Occipital lobe (tissue), 1 donor: ENCODE measurements at regions not wholly inside any gene's neighbourhood (a gene's known extent, or its start where the extent isn't known, plus 50 kb on each side); places are given as distances from the start of the nearest gene placed in this dataset.
"Not testable (repeated sequence)": the region's sequence is repeated elsewhere in the genome, so short reads cannot be mapped to it uniquely, and the experiment has no call there.

ENCODE experiments used
- DNase-seq: peaks from one replicate; lab custom pipeline; 2025; lab: John Stamatoyannopoulos, UW

DNA sequence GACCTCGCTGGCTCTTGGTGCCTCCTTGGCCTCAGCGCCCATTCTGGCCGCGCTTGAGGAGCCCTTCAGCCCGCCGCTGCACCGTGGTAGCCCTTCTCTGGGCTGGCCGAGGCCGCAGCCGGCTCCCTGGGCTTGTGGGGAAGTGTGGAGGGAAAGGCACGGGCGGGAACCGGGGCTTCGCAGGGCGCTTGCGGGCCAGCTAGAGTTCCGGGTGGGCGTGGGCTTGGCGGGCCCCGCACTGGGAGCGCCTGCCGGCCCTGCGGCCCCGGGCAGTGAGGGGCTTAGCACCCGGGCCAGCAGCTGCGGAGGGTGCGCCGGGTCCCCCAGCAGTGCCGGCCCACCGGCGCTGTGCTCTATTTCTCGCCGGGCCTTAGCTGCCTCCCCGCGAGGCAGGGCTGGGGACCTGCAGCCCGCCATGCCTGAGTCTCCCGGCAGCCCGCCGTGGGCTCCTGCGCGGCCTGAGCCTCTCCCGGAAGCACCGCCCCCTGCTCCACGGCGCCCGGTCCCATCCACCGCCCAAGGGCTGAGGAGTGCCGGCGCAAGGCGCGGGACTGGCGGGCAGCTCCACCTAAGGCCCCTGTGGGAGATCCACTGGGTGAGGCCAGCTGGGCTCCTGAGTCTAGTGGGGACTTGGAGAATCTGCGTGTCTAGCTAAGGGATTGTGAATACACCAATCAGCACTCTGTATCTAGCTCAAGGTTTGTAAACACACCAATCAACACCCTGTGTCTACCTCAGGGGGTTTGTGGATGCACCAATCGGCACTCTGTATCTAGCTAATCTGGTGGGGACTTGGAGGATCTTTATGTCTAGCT lies 141.1 kb downstream of the SLCO4C1 start:
- not testable (repeated sequence) for DNase-seq

DNA sequence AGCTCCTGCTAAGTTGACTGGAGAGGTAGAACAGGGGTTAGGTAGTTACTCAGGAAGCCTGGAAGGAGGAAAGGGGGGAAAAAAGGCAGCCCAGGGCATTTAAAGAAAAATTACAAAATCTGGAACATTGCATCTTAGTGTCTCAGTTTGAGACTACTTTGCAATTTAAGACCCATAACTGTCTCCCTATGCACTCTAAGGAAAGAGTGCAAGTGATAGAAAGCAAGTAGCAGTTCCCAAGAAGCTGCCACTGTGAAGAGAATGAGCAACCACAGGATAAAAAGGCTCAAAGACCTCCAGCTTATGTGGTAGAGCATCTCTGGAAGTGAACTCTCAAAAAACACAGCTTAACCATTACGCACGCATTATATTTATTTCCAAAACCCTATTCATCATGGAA lies 141.8 kb downstream of the SLCO4C1 start:
- no peak for DNase-seq

DNA sequence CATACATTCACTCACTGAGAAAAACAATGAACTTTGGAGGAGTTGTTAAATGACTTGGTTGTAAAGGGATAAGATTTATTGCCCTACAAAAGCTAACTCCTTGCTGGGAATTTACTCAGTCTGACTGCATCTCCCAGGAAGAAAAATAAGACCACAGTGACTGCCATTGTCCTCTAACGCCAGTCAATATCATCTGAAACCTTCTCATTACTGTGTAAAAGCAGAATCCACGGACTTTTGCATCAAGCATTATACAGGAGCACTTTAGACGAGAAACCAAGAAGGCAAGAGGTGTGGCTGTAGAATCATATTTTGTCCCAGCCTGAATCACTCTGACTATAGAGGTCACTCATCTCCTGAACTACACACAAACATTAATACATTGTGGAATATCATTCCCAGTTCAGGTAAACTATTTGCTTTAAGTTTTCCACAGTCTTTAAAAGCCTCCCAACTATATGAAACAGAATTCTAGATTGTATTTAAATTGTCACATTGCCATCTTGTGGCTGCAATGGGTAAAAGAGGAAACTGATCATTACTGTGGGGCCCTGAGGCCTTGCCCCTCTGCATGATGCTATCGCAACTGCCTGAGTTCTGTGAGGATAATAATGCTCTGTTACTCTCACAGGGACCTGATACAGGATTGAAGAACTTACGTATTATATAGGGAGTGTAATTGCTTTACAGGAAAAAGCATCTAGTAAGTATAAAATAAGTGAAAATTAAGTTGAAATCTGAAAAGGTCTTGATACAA lies 142.9 kb downstream of the SLCO4C1 start:
- DNase-seq, result no peak

DNA sequence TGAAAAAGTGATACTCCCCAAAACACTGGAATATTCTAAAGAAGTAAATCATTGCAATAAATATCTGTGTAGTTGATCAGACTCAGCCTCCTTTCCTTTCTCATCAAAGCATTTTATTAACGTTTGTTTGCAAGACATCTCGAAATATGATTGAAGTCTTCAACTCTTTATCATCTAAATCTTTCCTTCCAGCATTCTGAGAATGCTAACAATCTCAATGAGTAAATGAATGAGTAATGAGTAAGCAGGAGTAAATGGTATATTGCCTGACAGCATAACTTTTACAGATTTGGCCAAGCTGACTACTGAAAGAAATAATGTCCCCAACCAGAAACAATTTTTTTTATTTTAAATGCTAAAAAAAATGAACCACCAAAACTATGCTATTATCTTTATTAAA lies 157.1 kb downstream of the SLCO4C1 start:
- DNase-seq, result no peak

DNA sequence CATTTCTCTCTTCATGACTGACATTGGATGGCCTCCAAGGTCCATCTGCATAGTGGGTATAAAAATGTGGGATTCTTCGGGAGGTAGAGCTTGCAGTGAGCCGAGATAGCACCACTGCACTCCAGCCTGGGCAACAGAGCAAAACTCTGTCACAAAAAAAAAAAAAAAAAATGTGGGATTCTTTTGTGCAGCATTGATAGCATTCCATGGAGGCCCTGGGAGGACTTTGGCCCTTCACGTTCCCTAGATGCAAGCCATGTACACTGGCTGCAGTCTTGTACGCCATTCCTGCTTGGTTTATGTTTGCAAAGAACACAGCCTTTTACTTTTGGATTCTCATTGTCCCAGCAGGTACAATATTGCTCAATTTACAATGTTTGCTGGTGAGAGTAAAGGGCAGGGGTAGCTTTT lies 157.8 kb downstream of the SLCO4C1 start:
- no peak for DNase-seq

DNA sequence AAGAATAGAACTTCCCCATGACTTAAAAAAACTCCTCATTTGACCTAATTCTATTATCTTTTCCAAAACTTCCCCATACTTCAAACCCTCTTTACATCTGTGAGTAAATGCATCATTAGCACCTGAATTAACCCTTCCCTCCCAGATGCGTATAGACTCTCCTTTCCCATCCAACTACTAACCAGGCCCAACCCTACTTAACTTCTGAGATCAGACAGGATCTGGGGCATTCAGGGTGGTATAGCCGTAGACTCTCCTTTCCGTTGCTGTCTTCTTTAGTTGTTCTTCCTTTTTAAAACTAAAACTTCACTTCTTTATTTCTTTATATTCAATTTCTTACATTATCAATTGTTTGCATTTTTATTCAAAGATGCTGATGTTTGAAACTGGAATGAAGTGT lies 165.2 kb downstream of the SLCO4C1 start:
- DNase-seq, result no peak

DNA sequence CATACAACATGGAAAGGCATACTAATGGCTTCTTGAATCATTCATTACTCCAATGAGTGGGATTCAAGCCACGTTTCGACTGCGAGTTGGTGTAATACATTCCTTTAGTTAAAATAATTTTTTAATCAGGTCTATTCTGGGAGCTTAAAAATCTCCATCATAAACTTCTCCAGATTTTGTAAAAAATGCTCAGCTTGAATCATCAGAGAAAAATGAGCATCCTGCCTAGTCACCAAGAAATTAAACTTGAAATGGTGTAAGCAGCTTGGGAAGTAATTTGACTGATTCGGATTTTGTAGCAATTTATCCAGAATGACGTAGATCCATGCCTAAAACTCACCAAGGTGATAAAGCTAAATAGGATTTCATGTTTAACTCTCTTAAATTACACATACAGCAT lies 165.7 kb downstream of the SLCO4C1 start:
- no peak for DNase-seq

DNA sequence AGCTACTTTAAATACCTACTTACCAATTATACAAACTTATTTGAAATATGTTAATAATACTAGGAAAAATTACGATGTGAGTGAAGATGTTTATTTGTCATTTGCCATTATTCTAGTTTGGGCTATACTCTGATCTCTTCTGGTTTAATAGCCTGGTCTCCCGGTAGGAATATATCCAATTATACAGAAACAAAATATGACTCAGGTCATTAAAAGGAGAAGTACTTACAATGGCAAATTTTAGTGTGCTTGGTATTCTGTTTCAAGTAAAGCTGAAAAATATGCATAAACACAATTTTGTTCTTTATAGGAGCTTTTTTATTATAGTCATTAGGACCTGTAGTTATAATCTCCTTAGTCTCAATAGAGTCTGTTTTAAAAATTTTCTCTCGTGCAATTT lies 176.8 kb downstream of the SLCO4C1 start:
- no peak for DNase-seq

DNA sequence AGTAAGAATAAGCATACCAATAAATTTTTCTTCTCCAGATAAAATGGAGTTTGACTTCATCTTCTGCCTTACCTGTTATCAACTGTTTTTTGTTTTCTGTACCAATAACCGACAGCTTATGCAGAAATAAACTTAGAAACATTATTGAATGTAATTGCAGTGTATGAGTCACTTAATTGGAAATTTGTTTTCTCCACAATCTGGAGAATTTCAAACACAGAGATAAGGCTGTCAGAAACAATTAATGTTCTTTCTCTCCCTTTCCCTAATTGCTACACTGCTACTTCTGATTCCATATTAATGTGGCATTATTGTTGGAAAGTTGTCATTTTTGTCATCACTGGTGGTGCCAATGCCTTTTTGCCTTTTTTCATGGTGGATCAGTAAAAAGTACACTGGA lies 180.3 kb downstream of the SLCO4C1 start:
- DNase-seq, result no peak

DNA sequence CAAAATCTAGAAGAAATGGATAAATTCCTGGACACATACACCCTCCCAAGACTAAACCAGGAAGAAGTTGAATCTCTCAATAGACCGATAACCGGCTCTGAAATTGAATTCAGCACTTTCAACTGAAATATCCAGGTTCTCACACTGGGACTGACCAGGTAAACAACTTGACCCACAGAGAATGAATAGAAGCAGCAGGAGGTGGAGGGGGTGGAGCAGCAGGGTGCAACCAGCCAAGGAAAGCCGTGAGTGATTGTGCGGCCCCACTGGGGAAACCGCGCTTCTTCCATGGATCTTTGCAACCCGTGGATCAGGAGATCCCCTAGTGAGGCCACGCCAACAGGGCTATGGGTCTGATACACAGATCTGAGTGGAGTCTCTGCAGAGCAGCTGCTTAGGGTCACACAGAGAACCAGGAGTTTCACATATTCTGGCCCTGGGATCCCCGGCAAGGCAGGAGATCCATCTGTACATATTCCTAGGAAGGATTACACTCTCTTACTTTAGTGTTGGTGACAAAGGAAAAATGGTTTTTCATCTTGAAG lies 181.5 kb downstream of the SLCO4C1 start:
- DNase-seq, result no peak

DNA sequence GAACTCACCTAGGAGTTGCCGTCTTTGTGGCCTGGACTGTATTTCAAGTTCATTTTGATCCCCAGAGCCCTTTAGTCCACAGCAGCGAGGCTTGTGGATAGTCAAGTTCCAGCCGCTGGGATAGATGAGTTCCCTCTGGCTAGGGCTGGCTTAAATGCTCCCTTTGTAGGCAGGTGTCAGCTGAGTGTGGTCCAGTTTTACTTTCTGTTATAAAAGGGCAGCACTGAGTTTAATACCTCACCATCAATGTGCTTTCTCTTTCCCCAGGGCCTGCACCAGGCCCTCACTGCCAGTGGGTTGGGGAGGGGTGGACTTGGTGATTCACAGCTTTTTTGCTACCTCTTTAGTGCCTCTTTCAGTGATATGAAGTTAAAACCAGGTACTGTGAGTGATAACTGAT lies 188.2 kb downstream of the SLCO4C1 start:
- no peak for DNase-seq

DNA sequence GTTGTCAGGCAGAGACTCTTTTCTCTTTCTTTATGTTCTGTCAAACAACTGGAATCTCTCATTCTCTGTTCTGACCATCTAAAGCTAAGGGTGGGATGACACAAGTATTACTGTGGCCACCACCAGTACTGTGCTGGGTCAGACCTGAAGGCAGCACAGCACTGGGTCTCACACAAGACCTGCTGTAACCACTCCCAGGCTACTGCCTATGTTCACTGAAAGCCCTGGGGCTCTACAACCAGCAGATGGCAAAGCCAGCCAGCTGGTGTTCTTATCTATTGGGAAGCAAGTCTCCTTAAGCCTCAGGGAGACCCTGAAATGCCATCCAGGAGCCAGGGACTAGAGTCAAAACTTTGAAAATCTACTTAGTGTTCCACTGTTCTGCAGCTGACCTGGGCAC lies 189.5 kb downstream of the SLCO4C1 start:
- DNase-seq, result no peak

DNA sequence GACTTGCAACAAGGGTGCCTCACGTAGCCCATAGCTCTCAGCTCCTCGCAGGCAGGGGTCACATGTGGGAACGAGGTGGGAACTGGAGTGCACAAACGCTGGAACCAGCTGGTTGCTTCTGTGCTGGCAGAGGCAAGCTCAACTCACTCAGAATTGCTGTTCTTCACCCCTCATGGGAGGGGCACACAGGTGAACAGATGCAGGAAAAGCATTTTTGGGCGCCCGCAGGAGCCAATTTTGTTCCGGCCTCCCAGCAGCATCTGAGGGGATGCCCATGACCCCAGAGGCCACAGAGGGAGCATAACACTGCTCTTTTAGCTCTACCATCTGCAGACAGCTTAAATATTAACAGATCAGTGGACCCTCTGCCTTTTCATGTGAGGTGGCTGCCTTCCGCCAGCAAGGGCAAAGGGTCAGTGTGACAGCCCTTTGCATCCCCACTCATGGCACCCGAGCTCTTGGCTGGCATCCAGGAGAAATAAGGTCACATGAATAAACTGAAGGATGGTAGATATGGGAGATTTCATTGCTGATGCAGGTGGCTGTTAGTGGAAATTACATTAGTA lies 196.2 kb downstream of the SLCO4C1 start:
- DNase-seq, result no peak

DNA sequence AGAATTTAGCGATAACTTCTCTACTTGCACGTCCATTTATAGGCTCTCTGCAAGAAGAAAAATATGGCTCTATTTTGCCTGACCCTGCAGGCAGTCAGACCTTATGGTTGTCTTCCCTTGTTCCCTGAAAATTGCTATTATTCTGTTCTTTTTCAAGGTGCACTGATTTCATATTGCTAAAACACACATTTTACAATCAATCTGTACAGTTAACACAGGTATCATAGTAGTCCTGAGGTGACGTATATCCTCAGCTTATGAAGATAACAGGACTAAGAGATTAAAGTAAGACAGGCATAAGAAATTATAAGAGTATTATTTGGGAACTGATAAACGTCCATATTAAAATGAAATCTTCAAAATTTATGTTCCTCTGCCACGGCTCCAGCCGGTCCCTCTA lies 197.0 kb downstream of the SLCO4C1 start:
- DNase-seq, result not testable (repeated sequence)

DNA sequence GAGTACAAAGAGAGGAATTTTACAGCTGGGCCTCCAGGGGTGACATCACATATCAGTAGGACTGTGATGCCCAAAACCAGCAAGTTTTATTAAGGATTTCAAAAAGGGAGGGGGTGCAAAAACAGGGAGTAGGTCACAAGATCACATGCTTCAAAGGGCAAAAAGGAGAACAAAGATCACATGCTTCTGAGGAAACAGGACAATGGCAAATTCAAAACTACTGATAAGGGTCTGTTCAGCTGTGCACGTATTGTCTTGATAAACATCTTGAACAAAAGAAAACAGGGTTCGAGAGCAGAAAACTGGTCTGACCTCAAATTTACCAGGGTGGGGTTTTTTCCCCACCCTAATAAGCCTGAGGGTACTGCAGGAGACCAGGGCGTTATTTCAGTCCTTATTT lies 197.5 kb downstream of the SLCO4C1 start:
- not testable (repeated sequence) for DNase-seq

DNA sequence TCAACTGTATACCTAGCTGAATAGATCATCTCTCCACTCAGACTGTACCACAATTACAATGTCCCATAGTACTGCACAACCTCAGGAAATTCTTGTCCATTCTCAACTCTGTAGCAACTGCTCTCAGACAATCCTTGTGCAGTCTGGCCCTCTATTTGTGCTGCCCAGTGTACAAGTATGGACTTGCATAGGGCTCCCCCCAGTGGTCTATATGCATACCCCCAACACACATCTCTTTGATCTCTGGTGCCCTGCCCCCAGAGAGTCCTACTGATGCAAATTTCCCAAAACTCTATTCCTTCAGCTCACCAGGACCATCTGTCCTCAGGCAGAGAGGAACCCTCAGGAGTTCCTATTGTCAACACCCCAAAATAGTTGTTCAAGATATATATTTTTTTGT lies 205.3 kb downstream of the SLCO4C1 start:
- DNase-seq, result no peak

DNA sequence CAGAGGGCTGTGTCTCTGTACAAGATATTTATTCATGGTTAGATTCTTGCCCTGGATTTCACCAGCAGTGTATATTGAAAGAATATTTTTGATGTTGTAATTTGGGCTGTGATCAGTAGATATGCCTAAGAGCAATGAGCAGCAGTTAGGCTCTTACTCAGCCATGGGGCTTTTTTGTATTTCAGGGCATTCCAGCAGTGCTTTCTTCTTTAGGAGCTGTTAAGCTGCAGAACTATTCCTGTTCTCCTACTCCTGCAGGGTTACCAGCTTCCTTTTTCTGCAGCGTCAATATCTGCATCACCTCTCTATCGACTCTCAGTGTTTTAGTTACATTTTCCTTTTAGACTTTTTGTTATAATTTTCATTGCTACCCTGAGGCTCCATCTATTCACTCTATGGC lies 206.2 kb downstream of the SLCO4C1 start:
- DNase-seq, result no peak

DNA sequence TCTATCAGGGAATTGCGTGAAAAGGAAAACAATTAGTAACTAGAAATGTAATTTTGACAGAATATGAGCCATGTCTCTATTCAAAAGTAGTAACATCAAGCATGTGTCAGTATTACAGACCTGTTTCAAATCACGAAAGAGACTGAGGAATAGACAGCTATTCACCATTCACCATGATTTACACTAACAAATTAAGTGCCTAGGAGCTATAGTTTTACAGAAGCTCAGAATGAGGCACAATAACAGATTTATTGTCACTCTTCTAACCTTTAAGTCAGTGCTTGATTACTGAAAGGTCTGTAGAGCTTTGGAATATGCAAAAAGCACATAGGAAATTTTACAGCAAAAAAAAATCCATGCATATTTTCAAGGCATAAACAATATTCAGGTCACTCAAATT lies 208.2 kb downstream of the SLCO4C1 start:
- DNase-seq, result no peak

DNA sequence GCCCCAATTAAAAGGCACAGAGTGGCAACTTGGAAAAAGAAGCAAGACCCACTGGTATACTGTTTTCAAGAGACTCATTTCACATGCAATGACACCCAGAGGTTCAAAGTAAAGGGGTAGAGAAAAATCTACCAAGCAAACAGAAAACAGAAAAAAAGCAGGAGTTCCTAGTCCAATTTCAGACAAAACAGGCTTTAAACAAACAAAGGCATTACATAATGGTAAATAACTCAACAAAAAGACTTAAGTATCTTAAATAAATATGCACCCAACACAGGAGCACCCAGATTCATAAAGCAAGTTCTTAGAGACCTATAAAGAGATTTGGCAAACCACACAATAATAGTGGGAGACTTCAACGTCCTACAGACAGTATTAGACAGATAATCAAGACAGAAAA lies 215.8 kb downstream of the SLCO4C1 start:
- no peak for DNase-seq

DNA sequence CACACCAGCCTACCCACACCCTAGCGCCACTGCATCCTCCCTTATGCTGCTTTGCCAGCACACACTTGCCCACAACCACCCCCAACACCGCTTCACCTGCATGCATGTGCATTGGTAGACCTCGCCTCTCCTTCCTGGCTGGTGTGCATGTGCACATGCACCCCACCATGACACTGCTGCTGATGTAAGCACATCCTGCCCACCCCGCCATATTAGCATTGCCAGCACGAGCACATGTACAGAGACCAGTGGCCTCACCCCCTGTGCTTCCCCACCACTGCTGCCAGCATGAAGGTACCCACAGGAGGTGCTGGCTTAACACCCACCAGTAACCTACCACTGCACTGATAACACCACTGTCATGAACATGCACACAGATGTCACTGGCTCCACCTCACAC lies 218.2 kb downstream of the SLCO4C1 start:
- no peak for DNase-seq

DNA sequence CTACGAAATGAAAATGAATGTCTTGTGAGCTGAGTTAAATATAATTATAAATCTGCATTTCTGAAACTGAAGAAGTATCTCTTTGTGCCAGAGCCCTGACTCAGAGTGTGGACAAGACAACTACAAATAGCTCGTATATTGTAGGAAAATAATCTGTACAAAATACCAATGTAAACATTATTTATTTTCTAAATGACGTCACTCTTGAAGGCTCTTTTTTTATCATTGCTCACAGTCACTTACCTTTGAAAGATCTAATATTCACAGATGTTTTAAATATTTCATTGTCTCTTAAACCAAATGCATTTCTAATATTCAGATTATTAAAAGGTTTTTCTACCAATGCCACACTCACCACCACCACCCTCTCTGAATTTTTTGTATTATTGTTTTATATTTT lies 226.1 kb downstream of the SLCO4C1 start:
- DNase-seq, result no peak

DNA sequence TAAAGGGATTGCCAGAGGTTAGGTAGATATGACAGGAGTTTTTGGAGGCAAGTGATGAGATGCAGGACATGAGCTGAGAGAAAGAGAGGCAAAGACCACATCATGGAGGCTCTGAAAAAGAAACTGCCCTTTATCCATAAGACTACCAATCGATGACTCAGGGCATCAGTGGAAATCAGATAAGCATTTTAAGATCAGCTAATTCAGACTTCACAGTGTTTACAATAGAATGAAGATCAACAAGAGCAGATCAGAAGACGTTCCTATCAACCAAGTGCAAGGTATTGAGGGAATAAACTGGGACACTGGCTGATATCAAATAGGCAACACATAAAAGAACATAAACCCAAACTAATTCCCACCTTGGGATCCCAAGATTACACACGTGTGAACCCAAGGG lies 227.2 kb downstream of the SLCO4C1 start:
- DNase-seq, result no peak
